ENCODE measurements at regions not wholly inside any gene's neighbourhood (a gene's known extent, or its start where the extent isn't known, plus 50 kb on each side); places are given as distances from the start of the nearest gene placed in this dataset.

DNA sequence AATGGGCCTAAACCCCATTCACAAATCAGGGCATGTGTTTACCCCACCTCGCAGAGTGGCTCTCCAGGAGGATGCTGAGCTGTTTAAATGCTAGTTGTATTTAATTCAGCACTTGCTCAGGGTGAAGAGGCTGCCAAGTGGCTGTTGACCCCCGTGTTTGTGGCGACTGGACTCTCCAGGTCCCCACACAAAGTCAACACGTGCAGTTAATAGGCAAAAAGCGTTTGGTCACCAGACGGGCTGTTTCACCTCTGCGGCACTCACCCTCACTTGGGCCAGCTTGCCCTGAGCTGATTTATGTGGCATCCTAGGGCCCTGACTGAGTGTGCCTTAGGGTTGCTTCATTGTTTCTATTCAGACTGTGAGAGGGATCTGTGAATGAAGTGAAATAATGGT lies 152.3 kb downstream of the GAS1 start:
- DNase-seq, result no peak

DNA sequence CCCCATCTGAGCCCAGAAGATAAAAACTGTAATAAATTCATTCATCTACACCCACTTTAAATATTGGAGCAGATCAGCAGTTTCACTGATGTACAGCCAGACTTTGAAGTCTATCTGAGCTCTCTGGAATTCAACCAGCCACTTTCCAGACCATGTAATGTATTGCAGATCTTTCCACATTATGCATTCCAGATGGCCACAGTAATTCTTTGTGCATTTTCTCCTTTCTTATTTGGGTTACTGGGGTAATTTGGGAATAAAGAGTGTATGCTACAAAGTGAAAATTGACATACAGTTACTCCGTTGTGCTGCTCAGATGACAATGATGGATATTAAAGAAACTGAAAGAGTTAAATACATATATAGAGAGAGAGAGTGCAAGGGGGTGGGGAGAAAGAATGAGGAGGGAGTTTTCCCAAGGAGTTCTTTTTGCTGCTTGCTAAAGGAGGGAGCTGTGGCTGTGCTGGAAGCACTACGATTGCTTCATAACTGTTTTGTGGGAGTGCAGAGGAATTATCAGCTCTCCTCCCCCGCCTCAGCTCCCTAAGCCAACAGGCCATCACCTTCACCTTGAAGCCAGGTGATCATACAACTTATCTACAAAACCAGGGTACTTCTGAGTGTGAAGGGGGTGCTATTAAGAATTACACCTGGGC lies 152.8 kb downstream of the GAS1 start:
- no peak for DNase-seq

DNA sequence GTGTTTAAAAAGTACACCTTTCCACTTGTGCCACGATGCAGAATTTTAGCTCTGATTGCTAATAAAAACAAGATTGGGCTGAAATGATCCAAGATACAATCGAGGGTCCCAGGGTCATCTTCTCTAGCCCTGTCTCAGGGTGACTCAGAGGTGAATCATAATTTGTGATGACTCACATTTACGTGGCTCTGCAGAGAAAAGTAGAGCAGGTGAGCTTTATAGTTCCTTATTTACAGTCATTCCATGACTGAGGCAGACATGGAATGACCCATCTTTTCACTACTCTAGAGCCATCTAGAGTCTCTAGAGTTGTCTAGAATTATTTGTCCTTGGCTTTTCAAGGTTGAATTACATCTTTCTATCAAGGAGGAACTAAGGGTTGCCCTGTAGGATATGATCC lies 155.2 kb downstream of the GAS1 start:
- DNase-seq, result no peak

DNA sequence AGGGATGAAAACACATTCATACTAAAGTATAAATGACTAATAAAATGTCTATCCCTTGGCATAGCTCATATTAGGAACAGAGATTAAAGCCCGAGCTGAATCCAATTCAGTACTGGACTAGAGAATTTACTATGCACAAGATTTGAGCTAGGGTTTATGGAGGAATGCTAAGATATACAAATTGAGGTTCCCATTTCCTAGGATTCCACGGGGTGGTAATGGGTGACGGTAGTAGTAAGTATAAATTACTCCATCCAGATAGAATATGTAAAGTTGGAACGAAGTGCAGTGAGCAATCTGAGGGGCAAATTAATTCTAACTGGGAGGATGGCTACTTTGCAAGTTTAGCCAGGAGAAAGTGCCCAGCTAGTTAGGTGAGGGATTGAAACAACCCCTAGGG lies 156.5 kb downstream of the GAS1 start:
- no peak for DNase-seq

DNA sequence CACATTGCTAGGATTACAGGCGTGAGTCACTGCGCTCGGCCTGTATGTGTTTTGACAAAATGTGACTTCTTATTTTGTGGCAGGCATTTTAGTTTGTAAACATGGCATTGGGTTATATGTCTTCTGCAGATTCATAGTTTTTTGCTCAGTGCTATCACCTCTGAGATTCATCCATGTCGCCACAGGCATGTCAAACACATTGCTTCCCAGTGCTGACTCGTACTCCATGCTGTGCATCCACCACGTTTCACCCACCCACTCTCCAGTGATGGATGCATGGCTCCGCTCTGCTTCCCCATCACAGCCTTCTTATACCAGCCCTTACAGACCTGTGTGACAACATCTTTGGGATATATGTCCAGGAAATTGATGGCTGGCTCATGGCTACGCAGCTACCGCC lies 158.8 kb downstream of the GAS1 start:
- DNase-seq, result no peak

DNA sequence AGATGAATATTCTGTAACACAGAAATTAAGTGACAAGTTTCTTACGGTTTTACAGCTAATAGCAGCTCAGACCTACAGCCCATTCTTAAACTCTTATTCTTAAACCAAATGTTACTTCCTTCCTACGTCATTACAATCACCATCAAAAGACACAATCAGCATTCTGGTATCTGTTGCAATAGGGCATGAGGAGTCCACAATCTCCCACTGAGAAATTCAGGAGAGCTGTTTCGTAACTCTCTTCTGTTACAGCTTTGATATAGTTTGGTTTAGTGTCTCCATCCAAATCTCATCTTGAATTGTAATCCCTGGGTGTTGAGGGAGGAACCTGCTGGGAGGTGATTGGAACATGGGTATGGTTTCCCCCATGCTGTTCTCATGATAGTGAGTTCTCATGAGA lies 163.4 kb downstream of the GAS1 start:
- DNase-seq, result no peak

DNA sequence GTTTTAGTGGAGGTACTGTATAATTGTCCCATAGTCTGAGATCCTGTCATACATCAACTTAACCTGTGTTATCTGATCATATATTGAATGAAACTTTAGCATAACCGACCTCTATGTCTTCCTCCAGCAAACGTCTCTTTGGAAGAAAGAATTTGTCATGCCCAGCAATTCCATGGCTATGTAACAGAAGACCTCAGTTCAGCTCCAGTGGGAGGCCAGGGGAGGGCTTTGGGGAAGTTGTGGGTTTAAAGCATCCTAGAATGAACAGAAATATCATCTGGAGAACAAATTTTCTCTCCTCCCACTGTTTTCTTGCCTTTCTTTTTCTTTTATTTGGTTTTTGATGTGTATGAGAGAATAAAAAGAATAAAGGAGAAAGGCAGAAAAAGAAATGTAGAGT lies 164.5 kb downstream of the GAS1 start:
- no peak for DNase-seq

DNA sequence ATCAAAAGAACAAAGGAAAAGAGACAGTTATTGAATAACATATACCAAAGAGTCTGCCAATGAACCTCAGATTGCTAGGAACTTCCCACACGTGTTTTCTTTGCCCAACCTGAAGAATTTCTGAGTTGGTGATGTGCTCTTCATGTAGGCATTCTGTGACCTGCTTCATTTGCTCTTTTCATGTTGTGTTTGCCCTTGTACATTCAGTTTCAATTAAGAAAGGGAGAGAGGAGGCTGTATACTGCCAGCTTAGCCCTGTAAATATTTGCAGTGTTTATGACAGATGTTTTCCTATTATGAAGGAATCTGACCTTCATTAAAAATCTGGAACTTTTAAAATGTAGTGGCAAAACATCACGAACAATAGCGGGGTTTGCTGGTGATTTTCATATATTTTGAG lies 168.5 kb downstream of the GAS1 start:
- DNase-seq, result no peak

DNA sequence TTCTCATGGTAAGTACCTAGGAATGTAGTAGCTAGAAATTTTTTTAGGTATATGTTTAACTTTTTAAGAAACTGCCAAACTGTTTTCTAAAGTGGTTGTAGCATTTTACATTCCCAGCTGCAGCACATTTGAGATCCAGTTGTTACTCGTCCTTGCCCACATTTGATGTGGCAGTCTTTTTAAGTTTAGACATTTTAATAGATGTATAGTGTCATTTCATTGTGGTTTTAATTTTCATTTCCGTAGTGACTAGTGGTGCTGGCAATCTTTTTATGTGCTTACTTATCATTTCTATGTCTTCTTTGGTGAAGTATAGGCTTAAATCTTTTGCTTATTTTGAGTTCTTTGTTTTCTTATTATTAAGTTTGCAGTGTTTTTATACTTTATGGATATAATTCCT lies 171.6 kb downstream of the GAS1 start:
- no peak for DNase-seq

DNA sequence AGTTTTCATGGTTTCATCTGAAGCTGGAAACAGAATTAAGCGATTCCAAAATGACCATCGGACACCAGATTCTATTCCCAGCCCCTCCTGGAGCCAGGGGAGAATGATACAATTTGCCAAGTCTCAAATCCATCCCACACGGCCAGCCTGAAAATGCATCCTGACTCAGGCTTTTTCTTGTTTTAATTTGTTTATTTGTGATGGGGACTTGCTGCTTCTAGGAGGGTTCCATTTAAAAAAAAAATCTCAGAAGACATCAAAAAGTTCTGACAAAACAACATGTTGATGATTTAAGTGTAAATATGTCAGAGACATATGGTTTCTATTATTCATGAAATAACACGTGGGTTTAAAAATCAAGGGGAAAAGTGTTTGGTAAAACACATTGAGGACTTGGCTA lies 173.2 kb downstream of the GAS1 start:
- no peak for DNase-seq

DNA sequence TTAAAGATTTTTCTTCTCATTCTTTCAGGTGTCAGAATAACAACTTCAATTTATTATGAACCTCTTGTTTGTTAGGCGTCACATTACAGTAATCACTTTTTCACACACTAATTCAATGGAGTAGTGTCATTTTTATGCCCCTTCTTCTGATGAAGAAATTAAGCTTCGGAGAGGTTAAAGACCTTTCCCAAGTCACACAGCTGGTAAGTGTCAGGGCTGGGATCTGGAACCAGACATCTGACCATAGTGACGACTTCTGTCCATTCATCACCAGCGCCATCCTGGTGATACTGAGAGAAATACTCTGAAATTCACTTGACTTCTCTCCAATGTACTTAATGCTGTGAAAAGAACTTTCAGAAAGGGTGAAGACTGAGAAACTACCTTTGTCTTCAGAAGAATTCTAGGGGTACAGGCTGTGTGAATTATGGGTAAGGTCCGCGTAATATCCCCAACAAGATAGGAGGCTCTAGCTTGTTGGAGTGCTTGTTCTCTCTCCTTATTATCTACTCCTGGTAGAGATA lies 173.8 kb downstream of the GAS1 start:
- no peak for DNase-seq

DNA sequence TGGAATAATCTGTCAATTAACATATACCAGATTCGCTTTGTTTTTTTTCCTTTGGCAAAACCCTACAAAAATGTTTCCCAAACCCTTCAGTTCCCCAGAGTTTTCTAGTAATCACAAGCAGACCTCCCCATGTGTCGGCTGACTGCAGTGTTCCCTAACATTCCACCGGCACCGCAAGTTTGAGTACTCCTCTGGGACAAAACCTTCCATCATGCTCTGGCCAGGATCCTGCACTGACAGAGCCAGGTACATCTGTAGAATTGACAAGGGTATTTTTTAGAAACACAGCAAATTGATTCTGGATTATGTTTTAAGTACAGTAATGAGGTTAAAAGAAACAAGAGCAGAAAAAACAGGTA lies 174.7 kb downstream of the GAS1 start:
- no peak for DNase-seq

DNA sequence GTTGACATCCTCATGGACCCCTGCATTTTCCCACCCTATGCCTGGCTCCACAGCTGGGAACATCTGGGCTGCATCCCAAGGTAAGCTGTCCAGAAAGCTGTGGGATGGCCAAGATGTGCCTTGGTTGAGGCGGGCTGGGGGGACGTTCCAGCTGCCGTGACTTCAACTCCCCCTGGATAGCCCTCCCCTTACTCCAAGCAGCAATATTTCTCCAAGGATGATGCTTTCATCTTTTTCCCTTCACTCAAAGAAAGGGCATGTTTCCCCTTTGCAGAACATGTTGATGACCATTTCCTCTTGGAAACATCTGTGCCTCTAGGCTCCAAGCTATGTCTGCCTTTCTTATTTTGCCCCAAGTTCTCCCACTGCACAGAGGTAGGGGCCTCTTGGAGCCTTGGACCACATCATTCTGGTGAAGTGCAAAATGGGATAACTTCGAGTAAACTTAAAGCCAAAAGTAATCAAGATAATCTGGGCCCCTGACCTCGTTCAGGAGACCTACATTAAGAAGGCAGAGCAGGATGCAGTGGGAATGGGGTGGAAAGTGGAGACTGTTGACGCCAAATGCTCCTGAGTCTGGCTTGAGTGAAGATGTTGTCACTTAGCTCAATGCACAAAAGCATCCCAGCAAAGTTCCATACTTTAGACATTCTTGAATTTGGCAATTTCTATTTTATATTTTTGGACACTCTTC lies 175.2 kb downstream of the GAS1 start:
- DNase-seq, result no peak

DNA sequence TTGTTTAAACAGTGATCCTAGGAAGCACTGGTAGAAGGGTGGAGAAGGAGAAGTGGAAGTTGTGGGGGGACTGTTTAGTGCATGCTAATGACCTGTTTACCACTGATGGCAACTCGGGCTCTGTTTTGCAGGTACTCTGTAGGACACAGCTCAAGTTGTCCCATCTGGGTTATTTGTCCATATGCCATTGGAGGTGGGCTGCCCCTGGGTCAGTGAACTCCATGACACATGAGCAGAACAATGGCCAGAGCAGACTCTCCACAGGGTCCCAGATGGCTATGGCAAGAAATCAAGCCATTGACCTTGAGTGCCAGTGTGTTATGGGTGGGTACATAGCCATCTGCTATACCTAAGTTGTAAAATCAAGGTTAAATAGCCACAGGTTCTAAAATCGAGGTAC lies 175.9 kb downstream of the GAS1 start:
- DNase-seq, result no peak

DNA sequence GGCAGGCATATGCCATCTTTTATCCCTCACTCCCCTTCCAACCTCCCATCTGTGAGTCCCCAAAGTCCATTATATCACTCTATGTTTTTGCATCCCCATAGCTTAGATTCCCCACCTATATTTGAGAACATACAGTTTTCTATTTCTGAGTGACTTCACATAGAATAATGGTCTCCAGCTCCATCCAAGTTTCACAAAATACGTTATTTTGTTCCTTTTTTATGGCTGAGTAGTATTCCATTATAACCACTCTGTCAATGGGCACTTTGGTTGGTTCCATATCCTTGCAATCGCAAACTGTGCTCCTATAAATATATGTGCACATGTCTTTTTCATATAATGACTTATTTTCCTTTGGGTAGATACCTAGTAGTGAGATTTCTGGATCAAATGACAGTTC lies 178.6 kb downstream of the GAS1 start:
- no peak for DNase-seq

DNA sequence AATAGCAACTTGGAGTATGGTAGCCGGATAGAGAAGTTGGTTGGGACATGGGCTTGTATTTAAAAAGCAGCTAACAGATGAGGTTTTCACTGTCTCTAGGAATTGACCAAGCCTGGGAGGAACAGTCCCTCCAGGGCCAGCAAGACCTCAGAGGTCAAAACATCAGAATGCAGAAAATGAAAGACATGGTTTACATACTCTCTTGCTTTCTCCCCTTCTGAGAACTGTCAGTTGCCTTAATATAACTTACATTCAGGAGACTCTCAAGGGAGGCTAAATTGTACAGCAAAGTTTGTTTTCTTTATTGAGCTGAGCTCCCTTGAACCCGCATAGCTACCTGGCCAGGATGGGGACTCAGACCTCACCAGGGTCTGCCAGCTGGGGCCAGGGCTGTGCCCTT lies 179.3 kb downstream of the GAS1 start:
- no peak for DNase-seq

DNA sequence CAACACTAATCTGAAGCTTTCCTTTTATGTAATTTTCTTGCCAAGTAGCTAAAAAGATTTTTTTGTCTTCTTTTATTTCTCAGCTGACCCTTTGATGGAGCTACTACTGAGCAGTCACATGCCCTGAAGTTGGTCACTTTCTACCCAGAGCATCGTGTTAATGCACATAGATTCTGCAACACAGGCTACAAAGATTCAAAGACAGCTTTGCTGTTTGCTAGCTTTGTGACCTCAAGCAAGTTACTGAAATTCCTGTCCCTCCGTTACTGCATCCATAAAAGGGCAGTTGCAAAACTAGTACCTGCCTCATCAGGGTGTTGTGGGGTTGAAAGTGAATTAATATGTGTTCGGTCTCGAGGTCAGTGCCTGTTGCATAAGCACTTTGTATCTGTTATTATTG lies 179.9 kb downstream of the GAS1 start:
- no peak for DNase-seq

DNA sequence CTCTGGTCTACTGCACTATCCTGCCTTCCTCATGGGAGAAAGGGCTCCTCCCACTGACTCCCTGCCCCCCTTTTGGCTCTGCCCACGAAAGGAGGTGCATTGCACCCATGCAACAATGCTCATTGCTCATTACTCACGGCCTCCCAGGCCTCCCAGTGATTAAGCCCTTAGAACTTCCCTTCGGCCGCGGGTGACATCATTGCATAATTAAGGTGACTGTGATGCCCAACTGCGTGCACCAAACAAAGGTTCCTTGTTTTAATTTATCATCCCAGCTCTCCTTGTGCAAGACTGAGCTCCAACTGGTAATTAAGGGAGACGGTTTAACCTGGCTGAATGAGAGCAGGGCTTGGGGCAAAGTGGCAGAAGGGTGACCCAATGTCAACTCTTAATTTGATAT lies 180.4 kb downstream of the GAS1 start:
- no peak for DNase-seq

DNA sequence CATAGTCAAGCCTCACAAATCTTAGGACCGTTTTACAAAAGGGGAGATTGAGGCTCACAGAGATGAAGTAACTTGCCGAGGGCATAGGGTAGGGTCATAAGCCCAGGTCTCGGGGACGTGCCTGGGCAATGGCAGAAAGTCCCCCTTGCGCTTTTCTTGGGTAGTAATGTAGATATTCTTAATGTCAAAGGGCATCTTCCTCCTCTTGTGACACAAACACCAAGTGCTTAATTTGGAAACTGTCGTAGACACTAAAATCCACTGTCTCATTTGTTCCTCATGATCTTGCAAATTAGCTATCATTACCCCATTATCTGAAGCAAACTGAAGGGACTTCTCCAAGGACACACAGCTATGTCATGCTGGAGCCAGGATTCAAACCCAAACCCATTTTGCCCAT lies 180.8 kb downstream of the GAS1 start:
- DNase-seq, result no peak

DNA sequence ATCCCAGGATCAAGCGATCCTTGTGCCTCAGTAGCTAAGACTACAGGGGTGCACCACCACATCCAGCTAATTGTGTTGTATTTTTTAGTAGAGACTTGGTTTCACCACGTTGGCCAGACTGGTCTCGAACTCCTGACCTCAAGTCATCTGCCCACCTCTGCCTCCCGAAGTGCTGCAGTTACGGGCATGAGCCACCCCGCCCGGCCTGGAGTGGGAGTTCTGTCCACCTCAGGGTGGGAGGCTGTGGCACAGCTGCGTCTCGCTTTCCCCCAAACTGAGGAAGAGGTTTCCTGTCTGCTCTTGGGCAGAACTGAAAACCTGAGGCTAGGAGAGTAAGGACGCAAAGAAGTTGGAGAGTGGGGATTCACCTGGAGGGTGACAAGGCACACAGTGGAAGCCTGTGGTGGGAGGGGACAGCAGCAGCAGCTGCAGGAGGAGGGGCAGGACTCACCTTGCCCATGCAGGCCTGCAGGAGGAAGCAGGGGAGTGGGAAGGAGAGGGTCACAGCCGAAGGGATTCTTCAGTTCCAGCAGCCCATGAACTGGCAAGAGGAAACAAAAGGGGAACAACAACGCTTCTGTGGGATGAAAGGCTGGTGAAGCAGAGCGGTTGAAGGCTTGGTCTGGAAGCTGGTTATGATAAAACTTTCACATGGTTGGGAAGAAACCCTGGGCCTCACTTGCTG lies 181.4 kb downstream of the GAS1 start:
- no peak for DNase-seq

DNA sequence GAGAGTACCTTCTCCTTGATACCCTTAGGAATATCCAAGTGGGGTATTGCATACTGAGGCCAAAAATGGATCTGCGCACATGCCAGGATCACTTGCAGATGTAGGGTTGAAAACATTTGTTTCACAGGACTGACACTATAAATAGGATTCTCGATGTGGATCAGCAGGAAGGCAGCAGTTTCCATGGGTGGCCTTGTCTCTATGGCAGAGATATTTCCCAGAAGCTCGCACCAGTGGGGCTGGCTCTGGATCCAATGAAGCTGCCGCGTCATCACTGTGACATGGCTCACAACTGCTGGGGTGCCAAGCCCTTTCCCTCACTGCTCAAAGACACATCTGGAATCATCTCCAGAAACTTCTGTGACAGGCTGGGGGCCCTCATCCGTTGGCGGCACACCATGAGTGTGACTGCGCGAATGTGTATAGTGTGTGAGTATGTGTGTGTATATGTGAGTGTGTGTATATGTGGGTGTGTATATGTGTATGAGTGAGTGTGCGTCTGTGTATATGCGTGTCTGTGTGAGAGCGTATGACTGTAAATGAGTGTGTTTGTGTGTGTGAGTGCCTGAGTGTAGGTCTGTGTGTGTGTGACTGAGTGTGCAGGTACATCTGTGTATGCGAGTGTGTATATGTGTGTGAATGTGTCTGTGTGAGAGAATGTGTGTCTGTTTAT lies 182.5 kb downstream of the GAS1 start:
- DNase-seq, result no peak

DNA sequence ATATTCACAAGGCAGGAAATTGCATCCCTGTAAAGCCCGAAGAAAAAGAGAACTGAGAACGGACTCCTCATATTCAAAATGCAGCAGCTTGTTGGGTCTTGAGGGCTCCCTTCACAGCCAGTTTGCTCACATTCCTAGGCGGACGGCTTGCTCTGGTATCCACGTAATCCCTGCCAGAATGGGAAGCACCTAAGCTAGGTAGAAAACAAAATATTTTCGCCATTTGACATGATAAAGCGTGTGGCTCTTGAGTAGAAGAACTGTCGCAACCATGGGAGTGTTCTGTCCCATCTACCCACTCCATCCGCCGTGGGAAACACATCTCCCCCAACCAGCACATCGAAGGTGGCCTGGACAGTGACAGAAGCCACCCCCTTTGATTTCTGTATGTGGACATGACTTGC lies 183.1 kb downstream of the GAS1 start:
- DNase-seq, result no peak

DNA sequence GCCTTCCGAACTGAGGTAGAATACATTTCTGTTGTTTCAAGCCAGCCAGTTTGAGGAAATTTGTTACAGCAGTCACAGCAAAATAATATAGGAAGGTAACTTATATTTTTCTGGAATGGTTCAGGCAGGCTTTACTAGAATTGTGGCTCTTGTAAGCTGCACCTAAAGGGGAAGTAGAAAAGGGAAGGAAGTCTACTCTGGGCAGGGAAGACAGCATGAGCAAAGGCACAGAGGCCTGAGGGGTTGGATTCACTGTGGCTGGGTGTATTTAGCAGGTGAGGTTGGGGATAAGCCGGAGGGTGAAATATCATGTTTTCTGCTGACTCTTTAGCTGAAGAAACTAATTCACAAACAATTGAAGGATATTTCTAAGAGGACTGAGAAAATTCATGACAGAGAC lies 183.5 kb downstream of the GAS1 start:
- DNase-seq, result no peak

DNA sequence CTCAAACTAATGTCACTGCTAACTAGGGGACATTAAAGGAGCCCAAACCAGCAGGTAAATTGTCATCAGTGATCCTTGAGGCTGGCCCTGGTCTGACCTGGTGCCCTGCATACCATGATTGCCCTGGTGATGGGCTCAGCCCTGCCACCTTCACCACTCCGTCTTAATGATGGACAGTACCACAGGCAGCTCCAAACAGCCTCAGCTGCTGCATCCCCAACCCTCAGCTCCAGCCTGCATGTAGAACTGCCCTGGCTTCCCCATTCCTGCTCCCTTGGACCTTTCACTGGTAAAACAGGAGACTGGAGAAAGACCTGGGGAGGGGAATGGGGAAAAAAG lies 190.0 kb downstream of the GAS1 start:
- no peak for DNase-seq

Measured in midbrain (tissue), 1 donor.